Thyroid gland (tissue), 4 donors: ENCODE measurements at regions not wholly inside any gene's neighbourhood (a gene's known extent, or its start where the extent isn't known, plus 50 kb on each side); places are given as distances from the start of the nearest gene placed in this dataset.

ENCODE experiments used
- CTCF ChIP-seq, 6 experiments: fragments of 200-600 bp in 3 of 6; fragments of 450-650 bp in 3 of 6; sonication (generic) in 3 of 6; IDR thresholded peaks; one replicate each; pipeline ENCODE4 v1.5.1; 2016 to 2019; ENCODE audit warnings: antibody characterized with exemption in 6 of 6, mild to moderate bottlenecking in 2 of 6, inconsistent platforms in 1 of 6, moderate library complexity in 1 of 6
- POLR2A ChIP-seq, 2 donors: fragments of 450-650 bp; IDR thresholded peaks; one replicate each; pipeline ENCODE4 v1.6.1; 2017; ENCODE audit warnings: antibody characterized with exemption in 2 of 2, mild to moderate bottlenecking in 2 of 2, moderate library complexity in 1 of 2

DNA sequence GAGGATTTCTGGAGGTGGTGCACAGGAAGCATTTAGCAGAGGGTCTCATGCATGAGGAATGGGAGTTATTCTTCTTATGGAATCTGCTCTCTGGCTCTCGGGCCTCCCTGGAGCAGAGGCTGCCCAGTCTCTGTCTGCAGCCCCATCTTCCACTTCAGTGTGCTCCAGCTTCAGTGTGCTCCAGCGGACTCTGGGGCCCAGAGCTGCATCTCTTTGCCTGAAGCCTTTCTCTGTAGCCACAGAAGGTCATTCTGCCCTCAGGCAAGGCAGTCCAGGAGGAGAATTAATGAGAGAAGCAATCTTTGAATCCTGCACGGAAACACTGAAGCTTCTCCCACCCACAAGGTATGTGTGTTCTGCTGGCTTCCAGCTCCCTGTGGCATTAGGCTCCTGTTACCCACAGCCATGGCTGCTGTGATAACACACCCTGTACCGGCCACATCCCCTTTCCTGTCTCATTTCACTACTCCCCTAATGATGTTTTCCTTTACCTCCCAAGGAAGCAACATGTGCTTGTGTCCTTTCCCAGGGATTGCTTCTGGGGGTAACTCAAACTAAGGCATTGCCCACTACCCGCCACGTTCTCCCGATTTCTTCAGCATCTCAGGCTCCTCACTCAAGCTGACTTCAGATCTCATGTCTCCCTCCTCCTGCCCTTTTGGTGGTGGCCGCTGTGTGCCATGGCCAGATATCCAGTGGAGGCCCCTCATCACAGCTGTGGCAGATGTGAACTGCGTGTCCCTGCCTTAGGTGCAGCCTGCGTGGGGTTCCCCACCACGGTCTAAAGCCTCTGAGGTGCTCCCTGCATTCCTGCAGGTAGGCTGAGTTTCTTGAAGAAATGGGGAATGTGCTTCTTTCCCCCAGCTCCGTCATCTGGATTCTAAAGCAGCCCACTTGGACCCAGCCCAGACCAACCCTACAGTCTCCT, 181.2 kb upstream of the GALNT2 start:
- TF ChIP-seq CTCF (IDR thresholded peaks at IDR 0.05) (no peak), POLR2A (IDR thresholded peaks at IDR 0.05) (no peak)
